ENCODE measurements at regions not wholly inside any gene's neighbourhood (a gene's known extent, or its start where the extent isn't known, plus 50 kb on each side); places are given as distances from the start of the nearest gene placed in this dataset.
"Not testable (repeated sequence)": the region's sequence is repeated elsewhere in the genome, so short reads cannot be mapped to it uniquely, and the experiment has no call there.

DNA sequence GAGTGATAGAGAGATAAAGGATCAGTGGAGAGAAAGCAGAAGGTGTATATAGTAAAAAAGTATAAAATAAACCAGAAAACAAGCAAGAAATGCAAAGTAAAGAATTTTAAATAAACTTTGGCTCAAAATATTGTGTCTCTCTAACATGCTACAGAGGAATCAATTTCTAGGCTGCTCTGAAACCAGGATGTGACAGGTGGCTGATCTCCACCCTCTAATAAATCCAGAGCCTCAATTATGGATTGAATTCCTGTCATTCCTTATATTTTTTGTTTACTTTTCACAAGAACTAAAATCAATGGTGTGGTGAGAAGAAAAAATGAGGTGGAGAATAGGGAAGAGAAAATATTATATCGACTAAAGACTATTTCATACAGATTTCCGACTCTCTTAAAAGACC, 965.1 kb upstream of the SEMA6A start:
- TF ChIP-seq, protein P1, sequence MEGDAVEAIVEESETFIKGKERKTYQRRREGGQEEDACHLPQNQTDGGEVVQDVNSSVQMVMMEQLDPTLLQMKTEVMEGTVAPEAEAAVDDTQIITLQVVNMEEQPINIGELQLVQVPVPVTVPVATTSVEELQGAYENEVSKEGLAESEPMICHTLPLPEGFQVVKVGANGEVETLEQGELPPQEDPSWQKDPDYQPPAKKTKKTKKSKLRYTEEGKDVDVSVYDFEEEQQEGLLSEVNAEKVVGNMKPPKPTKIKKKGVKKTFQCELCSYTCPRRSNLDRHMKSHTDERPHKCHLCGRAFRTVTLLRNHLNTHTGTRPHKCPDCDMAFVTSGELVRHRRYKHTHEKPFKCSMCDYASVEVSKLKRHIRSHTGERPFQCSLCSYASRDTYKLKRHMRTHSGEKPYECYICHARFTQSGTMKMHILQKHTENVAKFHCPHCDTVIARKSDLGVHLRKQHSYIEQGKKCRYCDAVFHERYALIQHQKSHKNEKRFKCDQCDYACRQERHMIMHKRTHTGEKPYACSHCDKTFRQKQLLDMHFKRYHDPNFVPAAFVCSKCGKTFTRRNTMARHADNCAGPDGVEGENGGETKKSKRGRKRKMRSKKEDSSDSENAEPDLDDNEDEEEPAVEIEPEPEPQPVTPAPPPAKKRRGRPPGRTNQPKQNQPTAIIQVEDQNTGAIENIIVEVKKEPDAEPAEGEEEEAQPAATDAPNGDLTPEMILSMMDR (IDR thresholded peaks at IDR 0.05; ENCODE audit: insufficient read depth, low read length, poor library complexity, severe bottlenecking), result no peak
- DNase-seq (ENCODE audit: extremely low read depth, insufficient read length), result no peak
- Histone ChIP-seq H3K4me3 (replicated peaks; ENCODE audit: low read depth, low read length) (no peak overlapping the region), H3K36me3 (ENCODE audit: control insufficient read depth, insufficient read depth, low read length) (no peaks in the 10 kb centered on the region), H3K27me3 (replicated peaks; ENCODE audit: control insufficient read depth, insufficient read depth, low read length) (no peaks in the 10 kb centered on the region)

DNA sequence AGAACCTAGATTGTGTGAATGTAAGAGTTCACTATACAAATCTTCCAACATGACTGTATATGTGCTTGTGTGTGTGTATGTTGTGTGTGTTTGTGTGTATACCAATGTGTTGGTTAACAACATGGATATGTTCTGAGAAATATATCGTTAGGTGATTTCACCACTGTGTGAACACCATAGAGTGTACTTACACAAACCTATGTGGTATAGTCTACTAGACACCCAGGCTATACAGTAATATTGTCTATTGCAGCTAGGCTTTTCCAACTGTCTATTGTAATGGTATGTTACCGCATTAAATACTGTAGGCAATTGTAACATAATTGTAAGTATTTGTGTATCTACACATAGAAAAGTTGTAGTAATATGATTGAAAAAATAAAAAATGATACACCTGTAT, 959.2 kb upstream of the SEMA6A start:
- Histone ChIP-seq H3K36me3 (ENCODE audit: control insufficient read depth, insufficient read depth, low read length) (no peaks in the 10 kb centered on the region), H3K4me3 (replicated peaks; ENCODE audit: low read depth, low read length) (no peak overlapping the region), H3K27me3 (replicated peaks; ENCODE audit: control insufficient read depth, insufficient read depth, low read length) (no peaks in the 10 kb centered on the region)
- no peak for DNase-seq (ENCODE audit: extremely low read depth, insufficient read length)
- TF ChIP-seq, protein P1 (IDR thresholded peaks at IDR 0.05; ENCODE audit: insufficient read depth, low read length, poor library complexity, severe bottlenecking), result no peak

GRCh38 chr5:117533051-117533670, 958.5 kb upstream of the SEMA6A start:
- H3K36me3 ChIP-seq (ENCODE audit: control insufficient read depth, insufficient read depth, low read length); H3K27me3 ChIP-seq (replicated peaks; ENCODE audit: control insufficient read depth, insufficient read depth, low read length): not testable (repeated sequence)

DNA sequence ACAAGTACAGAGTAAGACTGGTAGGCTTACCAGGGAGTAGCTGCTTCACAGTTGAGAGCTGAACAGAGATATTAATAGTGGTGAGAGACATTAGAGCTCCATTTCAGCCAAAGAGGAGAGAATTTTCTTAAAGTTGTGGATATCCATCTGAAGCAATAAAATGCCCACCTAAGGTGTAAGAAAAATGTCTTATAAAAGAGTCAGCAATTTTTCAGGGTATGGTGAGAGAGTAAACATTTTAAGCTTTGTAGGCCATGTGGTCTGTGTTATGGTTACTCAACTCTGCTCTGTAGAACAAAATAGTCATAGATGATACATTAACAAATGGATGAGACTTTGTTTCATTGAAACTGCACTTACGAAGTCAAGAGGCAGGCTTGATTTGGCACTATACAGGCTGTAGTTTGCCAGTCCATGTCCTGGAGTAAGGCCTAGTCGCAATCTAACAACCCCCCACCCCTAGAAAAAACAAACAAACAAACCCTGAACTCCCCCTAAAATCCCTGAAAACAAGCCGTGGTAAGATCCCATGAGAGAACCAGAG, 945.4 kb upstream of the SEMA6A start:
- H3K27me3 ChIP-seq (replicated peaks; ENCODE audit: control insufficient read depth, insufficient read depth, low read length), result no peaks in the 10 kb centered on the region
- no peak for DNase-seq (ENCODE audit: extremely low read depth, insufficient read length)
- H3K36me3 ChIP-seq (ENCODE audit: control insufficient read depth, insufficient read depth, low read length), result no peaks in the 10 kb centered on the region

More at GRCh38 chr5:117533051-117533670, 958.5 kb upstream of the SEMA6A start:
- DNase-seq (ENCODE audit: extremely low read depth, insufficient read length); H3K4me3 ChIP-seq (replicated peaks; ENCODE audit: low read depth, low read length): not testable (repeated sequence)

DNA sequence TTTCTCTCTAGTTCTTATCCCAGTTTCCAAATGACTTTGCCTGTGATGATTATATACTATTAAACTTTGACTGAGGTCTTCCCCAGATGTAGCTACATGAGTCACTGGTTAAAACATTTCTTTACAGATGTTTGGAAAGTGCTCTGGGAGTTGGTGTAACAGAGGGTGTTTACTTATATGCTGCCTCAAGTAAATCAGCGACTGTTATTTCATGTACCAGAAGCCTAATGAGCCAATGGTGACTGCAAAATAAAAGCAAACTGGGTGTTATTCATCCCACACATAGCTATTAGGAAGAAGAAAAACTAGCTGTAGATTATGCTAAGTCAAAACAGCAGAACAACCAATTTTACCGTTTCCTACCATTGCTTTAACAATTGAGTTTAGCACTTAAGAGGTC, 929.7 kb upstream of the SEMA6A start:
- no peaks in the 10 kb centered on the region for H3K36me3 ChIP-seq (ENCODE audit: control insufficient read depth, insufficient read depth, low read length)
- DNase-seq (ENCODE audit: extremely low read depth, insufficient read length), result no peak
- TF ChIP-seq, protein P1 (IDR thresholded peaks at IDR 0.05; ENCODE audit: insufficient read depth, low read length, poor library complexity, severe bottlenecking), result no peak
- H3K27me3 ChIP-seq (replicated peaks; ENCODE audit: control insufficient read depth, insufficient read depth, low read length), result no peaks in the 10 kb centered on the region
- no peak overlapping the region for H3K4me3 ChIP-seq (replicated peaks; ENCODE audit: low read depth, low read length)

More for the DNA sequence above, 945.4 kb upstream of the SEMA6A start:
- TF ChIP-seq, protein P1 (IDR thresholded peaks at IDR 0.05; ENCODE audit: insufficient read depth, low read length, poor library complexity, severe bottlenecking), result no peak
- H3K4me3 ChIP-seq (replicated peaks; ENCODE audit: low read depth, low read length), result no peak overlapping the region

GRCh38 chr5:117497601-117498000, 923.0 kb upstream of the SEMA6A start:
- Histone ChIP-seq H3K27me3 (replicated peaks; ENCODE audit: control insufficient read depth, insufficient read depth, low read length) (no peaks in the 10 kb centered on the region), H3K4me3 (replicated peaks; ENCODE audit: low read depth, low read length) (no peak overlapping the region), H3K36me3 (ENCODE audit: control insufficient read depth, insufficient read depth, low read length) (no peaks in the 10 kb centered on the region)
- DNase-seq (ENCODE audit: extremely low read depth, insufficient read length), result no peak
- TF ChIP-seq, protein P1 (IDR thresholded peaks at IDR 0.05; ENCODE audit: insufficient read depth, low read length, poor library complexity, severe bottlenecking), result no peak

Measured in GM06990 (cell line).